Peyer's patch (tissue), 4 donors: ENCODE measurements at regions not wholly inside any gene's neighbourhood (a gene's known extent, or its start where the extent isn't known, plus 50 kb on each side); places are given as distances from the start of the nearest gene placed in this dataset.

ENCODE experiments used
- POLR2A ChIP-seq, 2 donors: fragments of 450-650 bp; IDR thresholded peaks; one replicate each; pipeline ENCODE4 v1.5.1; 2017; ENCODE audit warnings: antibody characterized with exemption in 2 of 2, mild to moderate bottlenecking in 2 of 2, moderate library complexity in 2 of 2
- TF ChIP-seq, protein P1 (sequence below), 6 experiments: fragments of 450-650 bp in 4 of 6; fragments of 200-600 bp in 2 of 6; sonication (generic) in 1 of 6; IDR thresholded peaks; one replicate each; pipeline ENCODE4 v1.5.1; 2017 to 2019; ENCODE audit warnings: antibody characterized with exemption in 6 of 6, mild to moderate bottlenecking in 3 of 6, moderate library complexity in 1 of 6

DNA sequence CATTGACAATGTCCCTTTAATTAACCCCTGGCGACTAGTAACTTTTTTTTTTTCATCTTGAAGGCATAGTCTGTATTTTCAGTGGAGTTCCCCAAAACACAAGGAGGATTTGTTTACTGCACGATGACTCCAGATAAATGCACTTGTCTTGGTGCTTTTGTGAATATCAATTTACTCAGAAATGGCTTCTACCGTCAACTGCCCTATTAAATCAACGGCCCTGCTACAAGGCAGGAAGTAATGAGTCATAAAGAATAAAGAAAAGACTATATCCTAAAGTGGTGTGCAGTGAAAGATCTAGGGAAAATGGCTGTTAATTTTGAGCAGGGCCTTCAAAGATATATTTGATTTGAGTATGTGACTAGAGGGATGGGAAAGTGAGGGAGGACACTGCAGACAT is 388.3 kb upstream of the CHD1 start:
- no peak for TF ChIP-seq POLR2A (IDR thresholded peaks at IDR 0.05)
- TF ChIP-seq, protein P1, sequence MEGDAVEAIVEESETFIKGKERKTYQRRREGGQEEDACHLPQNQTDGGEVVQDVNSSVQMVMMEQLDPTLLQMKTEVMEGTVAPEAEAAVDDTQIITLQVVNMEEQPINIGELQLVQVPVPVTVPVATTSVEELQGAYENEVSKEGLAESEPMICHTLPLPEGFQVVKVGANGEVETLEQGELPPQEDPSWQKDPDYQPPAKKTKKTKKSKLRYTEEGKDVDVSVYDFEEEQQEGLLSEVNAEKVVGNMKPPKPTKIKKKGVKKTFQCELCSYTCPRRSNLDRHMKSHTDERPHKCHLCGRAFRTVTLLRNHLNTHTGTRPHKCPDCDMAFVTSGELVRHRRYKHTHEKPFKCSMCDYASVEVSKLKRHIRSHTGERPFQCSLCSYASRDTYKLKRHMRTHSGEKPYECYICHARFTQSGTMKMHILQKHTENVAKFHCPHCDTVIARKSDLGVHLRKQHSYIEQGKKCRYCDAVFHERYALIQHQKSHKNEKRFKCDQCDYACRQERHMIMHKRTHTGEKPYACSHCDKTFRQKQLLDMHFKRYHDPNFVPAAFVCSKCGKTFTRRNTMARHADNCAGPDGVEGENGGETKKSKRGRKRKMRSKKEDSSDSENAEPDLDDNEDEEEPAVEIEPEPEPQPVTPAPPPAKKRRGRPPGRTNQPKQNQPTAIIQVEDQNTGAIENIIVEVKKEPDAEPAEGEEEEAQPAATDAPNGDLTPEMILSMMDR (IDR thresholded peaks at IDR 0.05), result no peak
